GM10248 (cell line): ENCODE measurements at regions not wholly inside any gene's neighbourhood (a gene's known extent, or its start where the extent isn't known, plus 50 kb on each side); places are given as distances from the start of the nearest gene placed in this dataset.
"Not testable (repeated sequence)": the region's sequence is repeated elsewhere in the genome, so short reads cannot be mapped to it uniquely, and the experiment has no call there.

Experiments
- CTCF ChIA-PET: fragments of 300-600 bp; sonication (Branson Sonifier 250); formaldehyde crosslinking; extraction: SDS; loops from one replicate; lab custom pipeline; 2021; ENCODE audit warnings: antibody characterized with exemption; lab: Yijun Ruan, JAX
- POLR2A ChIA-PET: fragments of 350-650 bp; sonication (Branson Sonifier 250); formaldehyde crosslinking; extraction: SDS; loops from one replicate; lab custom pipeline; 2020; ENCODE audit warnings: antibody characterized with exemption; lab: Yijun Ruan, JAX
- DNase-seq: peaks from one replicate; pipeline ENCODE4 v3.0.0; 2012; ENCODE audit errors: extremely low spot score
- TF ChIP-seq, protein P1 (sequence below): IDR thresholded peaks from 2 replicates; pipeline ENCODE4 v1.5.1; 2012; ENCODE audit warnings: mild to moderate bottlenecking, low read depth; ENCODE audit errors: extremely low read depth, missing control alignments, control extremely low read depth

DNA sequence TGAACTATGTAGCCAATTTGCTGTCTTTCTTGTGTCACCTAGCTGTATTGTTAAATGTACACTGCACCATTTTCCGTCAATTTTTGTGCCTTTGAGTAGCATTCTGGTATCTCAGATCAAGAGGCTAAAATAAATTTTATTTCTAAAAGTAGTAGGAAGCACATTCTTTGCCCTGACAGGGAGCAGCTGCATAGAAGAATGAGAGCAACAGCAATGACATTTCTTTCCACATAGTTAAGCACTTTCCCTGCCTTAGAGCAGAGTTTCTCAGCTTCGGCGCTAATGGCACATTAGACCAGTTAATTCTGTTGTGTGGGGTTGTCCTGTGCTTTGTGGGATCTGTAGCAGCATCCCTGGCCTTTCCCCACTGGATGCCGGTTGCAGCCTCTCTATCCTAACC, 173.9 kb downstream of the CHIC2 start:
- TF ChIP-seq, protein P1, sequence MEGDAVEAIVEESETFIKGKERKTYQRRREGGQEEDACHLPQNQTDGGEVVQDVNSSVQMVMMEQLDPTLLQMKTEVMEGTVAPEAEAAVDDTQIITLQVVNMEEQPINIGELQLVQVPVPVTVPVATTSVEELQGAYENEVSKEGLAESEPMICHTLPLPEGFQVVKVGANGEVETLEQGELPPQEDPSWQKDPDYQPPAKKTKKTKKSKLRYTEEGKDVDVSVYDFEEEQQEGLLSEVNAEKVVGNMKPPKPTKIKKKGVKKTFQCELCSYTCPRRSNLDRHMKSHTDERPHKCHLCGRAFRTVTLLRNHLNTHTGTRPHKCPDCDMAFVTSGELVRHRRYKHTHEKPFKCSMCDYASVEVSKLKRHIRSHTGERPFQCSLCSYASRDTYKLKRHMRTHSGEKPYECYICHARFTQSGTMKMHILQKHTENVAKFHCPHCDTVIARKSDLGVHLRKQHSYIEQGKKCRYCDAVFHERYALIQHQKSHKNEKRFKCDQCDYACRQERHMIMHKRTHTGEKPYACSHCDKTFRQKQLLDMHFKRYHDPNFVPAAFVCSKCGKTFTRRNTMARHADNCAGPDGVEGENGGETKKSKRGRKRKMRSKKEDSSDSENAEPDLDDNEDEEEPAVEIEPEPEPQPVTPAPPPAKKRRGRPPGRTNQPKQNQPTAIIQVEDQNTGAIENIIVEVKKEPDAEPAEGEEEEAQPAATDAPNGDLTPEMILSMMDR = no peak
- DNase-seq = no peak
- ChIA-PET CTCF (interaction anchor here (0.9 kb wide), 1 partner anchor 18 kb away, joined by 3 read pairs; no protein-coding TSS in a partner anchor), POLR2A (interaction anchor here (0.5 kb wide), 1 partner anchor 427 kb away, joined by 5 read pairs; no protein-coding TSS in a partner anchor)

DNA sequence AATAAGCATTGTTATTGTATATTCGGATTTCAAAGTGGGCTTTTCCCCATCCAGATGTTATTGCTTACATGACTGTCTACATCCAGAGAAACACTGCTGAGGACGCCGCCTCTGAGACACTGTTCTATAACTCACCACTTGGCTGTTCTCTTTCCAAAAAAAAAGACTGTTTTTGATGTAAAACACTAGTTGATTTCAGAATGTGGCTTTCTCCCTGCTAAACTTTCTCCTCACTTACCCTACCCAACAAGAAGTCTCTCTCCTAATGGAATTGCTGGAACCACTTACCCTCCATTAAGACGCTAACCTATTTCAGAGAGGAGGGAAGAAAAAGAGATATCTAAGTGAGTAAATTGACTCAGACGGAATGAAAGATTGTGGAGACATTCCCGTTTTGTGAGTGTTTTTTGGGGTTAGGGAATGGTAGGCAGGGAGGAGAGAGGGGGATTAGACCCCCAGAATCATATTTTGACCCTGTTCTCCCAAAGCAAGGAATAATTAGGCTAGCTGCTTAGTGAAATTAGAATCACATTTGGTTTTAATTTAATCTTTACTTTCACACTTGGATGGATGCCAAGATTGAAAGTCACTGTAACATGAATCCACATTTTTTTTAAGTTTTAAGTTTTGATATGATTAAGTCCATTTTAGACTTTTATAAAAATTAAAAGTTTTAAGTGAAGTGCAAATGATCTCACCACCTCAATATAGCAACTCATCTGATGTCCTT, 174.9 kb downstream of the CHIC2 start:
- ChIA-PET CTCF (interaction anchor here (1.5 kb wide), 1 partner anchor 8 kb away, joined by 5 read pairs; no protein-coding TSS in a partner anchor), POLR2A (no interaction called here)

DNA sequence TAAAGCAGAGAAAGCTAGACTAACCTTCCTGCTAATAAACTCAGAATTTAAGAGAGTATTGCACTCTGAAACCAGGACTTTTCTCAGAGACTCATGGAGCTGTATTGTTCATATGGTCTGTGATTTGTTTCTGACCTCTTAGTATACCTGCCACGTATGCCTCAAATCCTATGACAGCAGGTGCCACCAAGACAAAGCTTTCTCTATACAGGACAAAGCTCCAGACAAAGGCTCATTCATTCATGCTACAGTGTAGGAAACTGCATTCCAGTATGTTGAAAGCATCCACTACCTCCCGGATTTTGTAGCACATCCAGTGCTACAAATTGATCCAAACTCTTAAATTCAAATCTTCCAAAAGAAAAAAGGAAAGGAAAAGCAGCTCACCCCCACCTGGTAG, 178.3 kb downstream of the CHIC2 start:
- POLR2A ChIA-PET = no interaction called here
- DNase-seq = no peak
- CTCF ChIA-PET = interaction anchor here (0.9 to 1.8 kb wide), 6 partner anchors 10 to 347 kb away, joined by 3 to 5 read pairs (median 4); no protein-coding TSS in a partner anchor
- TF ChIP-seq, protein P1 = no peak

More for the DNA sequence above, 174.9 kb downstream of the CHIC2 start:
- DNase-seq = no peak
- TF ChIP-seq, protein P1 = no peak

DNA sequence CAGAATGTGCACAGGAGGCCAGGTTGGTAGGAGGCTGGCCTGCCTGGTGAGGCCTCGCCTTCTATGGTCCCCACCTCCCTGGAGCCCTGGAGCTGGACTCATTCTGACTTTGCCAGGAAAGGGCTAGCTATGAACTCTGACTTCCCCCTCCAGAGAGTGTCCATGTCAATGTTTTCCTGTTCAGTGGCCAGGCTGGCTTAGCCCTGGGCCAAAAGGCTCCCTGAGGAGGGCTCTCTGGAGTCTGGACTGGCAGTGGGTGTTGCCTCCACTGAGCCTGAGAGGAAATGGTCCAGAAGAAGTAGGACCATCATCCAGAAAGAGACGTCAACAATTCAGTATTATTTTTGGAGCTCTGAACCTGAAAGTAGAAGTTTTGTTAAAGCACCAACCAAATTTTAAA, 178.7 kb downstream of the CHIC2 start:
- POLR2A ChIA-PET = no interaction called here
- CTCF ChIA-PET = interaction anchor here (1.0 to 1.8 kb wide), 5 partner anchors 10 to 348 kb away, joined by 3 to 5 read pairs (median 4); no protein-coding TSS in a partner anchor
- no peak for DNase-seq
- TF ChIP-seq, protein P1 = no peak

DNA sequence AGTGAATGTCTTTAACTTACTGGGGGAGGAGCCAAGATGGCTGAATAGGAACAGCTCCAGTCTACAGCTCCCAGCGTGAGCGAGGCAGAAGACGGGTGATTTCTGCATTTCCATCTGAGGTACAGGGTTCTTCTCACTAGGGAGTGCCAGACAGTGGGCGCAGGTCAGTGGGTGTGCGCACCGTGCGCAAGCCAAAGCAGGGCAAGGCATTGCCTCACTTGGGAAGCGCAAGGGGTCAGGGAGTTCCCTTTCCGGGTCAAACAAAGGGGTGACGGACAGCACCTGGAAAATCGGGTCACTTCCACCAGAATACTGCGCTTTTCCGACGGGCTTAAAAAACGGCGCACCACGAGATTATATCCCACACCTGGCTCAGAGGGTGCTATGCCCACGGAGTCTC, 187.3 kb downstream of the CHIC2 start:
- DNase-seq, POLR2A ChIA-PET, CTCF ChIA-PET: not testable (repeated sequence)

DNA sequence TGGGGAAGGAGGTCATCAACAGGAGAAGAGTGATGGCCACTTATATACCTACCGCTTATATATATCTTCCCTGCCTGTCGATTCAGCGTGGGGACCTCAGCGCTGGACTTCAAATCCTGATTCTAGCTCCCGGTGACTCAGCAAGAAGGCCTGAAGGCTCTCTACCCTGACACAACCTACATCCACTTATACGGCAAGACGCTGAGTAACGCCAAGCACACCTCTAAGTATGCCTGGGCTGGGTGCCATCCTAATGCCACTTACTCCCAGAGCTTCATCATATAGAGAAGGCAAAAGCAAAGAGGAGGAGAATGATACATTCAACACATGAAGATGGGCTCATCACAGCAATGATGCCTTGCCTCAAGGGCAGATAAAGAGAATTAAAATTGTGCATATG, 198.3 kb downstream of the CHIC2 start:
- POLR2A ChIA-PET = no interaction called here
- TF ChIP-seq, protein P1 = no peak
- CTCF ChIA-PET = no interaction called here
- no peak for DNase-seq

DNA sequence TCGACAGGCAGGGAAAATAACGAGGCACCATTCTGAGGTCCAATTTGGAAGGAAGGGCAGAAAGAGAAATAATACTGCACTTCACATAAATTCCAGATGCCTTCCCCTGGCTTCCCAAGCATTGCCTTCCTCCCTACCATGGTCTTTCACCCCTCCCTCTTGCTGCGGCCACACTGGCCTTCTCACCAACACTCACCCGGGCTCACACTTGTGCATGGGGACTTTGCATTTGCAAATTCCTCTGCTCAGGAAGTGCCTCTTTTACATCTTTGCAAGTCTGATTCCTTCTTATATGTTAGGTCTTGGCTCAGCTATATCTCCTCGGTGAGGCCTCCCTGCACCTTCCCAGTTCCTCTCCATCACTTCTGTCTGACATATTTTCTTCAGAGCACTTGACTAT, 199.4 kb downstream of the CHIC2 start:
- CTCF ChIA-PET = no interaction called here
- DNase-seq = no peak
- POLR2A ChIA-PET = no interaction called here
- TF ChIP-seq, protein P1 = no peak
